H1 (cell line): ENCODE measurements at regions not wholly inside any gene's neighbourhood (a gene's known extent, or its start where the extent isn't known, plus 50 kb on each side); places are given as distances from the start of the nearest gene placed in this dataset.

Experiments used
- CBX8 ChIP-seq: fragments of 300-800, 300-1000 bp; sonication (generic); IDR thresholded peaks from 2 replicates; pipeline ENCODE4 v1.7.1; 2016; ENCODE audit warnings: low read depth, low read length, borderline replicate concordance
- CTCF ChIP-seq, 3 experiments: IDR thresholded peaks; 1 replicate in 2 of 3; 2 replicates in 1 of 3; pipeline versions ENCODE4 v1.5.1 to v1.6.1; 2011; ENCODE audit warnings: low read length in 3 of 3, mild to moderate bottlenecking in 3 of 3, inconsistent platforms in 2 of 3, low read depth in 1 of 3, moderate library complexity in 1 of 3; ENCODE audit not compliant: insufficient read depth in 1 of 3; ENCODE audit errors: control extremely low read depth in 1 of 3

- TF ChIP-seq CBX8 (no peak), CTCF (IDR thresholded peaks at IDR 0.05; ENCODE audit: control extremely low read depth in 1 of 3, insufficient read depth in 1 of 3, low read depth in 1 of 3, low read length in 3 of 3) (no peak)
These were observed 124.2 kb downstream of the TMEM161B start (continued) for GRCh38 chr5:88144219-88145001.
